HG03571 (cell line): ENCODE measurements at regions not wholly inside any gene's neighbourhood (a gene's known extent, or its start where the extent isn't known, plus 50 kb on each side); places are given as distances from the start of the nearest gene placed in this dataset.

Experiments used
- ATAC-seq: cut with Tn5 transposase; IDR thresholded peaks from one replicate; pipeline ENCODE4 v1.9.1; 2021; ENCODE audit not compliant: unreplicated experiment

GRCh38 chr6:106918115-106918514 is 56.4 kb downstream of the CD24 start:
- ATAC-seq = no peak

DNA sequence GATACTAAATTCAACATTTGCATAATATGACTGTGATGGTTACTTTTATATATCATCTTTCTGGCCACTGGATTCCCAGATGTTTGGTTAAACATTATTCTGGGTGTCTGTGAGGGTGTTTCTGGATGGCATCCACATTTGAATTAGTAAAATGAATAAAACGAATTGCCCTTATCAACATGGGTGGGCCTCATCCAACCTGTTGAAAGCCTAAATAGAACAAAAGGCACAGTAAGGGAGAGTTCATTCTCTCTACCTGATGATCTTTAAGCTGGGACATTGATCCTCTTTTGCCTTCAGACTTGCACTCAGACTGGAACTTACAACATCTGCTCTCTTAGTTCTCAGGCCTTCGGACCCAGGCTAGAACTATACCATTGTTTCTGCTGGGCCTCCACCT is 57.6 kb downstream of the CD24 start:
- ATAC-seq = no peak

GRCh38 chr6:106913676-106914280 is 60.8 kb downstream of the CD24 start:
- ATAC-seq = no peak

GRCh38 chr6:106913111-106913510 is 61.4 kb downstream of the CD24 start:
- no peak for ATAC-seq

DNA sequence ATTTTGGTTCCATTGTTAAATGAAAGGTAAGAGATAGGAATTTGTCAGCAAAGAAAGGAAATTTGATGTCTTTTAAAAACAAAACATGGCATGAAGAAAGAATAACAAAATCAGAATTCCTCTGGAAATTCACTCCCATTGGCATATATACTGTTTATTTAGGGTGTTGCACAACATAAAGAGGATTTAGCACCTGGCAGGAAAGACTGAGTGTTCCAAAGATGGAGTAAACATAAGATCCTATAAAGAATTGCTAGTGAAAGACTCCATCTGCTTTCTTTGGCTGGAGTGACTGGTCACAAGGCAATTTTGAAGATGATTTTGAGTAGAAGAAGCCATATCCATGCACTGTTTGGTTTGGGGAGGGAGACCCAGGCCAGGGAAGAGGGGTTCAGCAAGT is 62.4 kb downstream of the CD24 start:
- ATAC-seq = no peak

DNA sequence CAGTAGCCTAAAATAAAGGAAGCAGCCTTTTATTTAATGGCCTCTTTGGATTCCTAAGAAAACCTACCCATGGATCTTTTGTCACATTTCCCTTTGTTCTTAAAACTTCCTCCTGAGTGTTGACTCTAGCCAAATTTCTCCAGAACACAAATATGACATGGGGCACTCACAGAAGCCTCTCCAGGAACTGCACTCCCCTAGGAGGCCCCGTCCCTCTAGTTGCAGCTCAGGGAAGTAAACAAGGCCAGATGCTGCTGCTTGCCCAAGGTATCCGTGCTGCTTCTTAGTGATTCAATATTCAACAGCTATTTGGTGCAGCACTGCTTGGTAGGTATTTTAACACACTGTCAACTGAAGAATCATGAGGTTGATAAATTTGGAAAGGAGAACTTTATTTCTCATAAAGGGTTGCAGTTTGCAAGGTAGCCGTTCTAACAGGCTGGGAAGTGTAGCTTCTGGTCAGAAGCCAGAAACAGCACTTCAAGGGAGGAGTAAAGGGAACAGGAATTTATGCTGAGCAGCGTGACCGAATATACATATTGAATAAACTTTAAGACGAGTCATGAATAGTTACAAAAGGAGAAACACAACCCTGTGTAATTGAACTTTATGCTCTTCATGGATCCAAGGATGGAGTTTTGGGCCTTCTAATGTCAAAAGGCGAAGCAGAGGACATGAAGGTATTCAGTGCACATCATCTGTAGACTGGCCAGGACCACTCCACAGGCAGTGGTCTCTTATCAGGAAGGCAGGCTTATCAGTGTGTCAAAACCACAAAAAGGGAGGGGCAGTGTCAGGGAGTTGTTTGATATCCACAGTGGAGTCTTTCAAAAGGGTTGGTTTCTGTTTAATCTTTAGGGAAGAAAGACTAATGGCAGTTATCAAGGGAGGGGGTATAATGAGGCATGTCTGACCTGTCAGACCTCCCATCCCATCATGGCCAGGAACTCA is 63.3 kb downstream of the CD24 start:
- ATAC-seq = no peak

DNA sequence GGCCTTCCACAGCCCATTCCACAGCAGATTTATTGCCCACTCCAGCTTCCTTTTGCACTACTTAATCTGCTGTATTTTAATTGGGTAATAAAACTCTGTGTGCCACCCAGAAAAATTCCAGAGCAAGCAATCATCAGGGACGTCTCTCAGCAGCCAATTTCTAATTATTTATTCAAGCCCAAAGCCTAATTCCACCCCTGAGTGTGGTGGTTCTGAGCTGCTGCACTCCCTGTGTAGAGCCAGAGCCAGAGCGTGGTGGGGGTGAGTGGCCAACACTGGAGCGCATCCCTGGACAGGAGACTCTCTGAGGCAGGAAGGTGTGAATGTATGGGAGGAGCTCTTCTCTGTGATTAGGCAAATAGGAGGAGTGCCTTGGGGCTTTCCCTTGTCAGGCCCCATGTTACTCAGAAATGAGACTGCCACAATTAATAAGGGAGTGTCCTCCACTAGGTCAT is 66.1 kb downstream of the CD24 start:
- no peak for ATAC-seq

DNA sequence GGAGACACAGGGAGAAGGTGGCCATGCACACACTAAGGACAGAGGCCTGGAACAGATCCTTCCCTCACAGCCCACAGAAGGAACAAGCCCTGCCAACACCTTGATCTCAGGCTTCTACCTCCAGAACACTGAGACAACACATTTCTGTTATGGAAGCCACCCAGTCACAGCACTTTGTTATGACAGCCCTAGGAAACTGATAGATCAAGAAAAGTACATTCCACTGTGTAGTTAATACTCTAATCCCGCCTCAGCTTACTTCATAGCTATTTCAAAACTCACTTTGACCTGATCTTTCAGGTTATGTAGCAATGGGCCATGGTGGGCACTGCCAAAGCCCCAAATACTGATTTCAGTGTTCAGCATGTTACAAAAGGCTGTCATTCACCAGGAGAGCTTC is 66.8 kb downstream of the CD24 start:
- no peak for ATAC-seq

DNA sequence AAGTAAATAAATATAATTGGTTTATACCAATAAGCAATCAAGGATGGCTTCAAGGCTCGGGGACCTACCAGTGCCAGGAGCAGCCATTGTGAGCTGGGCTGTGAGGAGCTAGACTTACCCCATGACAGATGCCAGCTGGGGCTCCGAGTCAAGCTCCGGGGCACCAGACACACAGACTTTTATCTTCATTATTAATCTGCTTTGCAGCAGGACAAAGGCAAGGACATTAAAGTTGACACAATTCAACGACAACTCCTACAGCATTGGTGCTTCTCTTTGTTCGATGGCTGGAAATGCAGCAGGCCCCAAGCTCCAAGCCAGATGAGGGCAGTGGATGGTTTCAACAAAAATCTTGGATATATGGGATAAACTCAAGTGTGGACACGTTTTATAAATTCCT is 68.3 kb downstream of the CD24 start:
- no peak for ATAC-seq

DNA sequence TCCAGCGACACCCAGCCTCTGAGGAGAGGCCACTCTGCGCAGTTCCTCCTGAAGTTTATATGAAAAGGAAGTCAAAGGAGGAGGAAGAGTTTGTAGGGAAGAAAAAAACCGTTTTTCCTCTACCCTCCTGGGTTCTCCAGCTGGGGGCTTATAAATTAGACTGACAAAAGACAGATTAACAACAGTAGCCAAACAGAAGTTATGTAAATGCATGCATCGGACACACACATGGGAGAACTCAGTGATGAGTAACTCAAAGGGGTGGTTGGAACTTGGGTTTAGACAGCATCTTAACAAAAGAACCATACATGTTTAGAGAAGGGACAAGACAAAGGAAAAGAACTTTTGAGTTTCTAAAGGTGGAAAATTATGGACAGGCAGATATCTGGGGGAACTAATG is 71.2 kb downstream of the CD24 start:
- ATAC-seq = no peak

- no peak for ATAC-seq
These were observed 73.5 kb downstream of the CD24 start for GRCh38 chr6:106901062-106901461.

- no peak for ATAC-seq
These were observed 74.8 kb downstream of the CD24 start for GRCh38 chr6:106899697-106900096.

DNA sequence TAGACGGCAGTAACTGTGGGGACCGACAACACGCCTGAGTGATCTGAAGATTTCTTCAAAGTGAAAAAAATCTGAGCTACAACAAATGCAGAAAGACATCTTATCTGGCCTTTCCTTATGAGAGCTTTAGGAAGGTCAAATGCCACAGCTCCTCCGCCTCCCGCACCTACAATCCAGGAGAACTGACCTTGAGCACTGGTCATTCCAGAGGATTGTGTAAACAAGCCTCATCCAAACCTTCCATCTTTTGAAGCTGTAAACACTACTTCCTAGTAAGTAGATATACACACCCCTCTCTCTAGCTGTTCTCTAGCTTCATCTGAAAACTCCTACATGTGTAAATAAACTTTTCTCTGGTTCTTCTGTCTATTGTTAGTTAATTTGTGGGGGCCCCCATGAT is 76.9 kb downstream of the CD24 start:
- no peak for ATAC-seq

DNA sequence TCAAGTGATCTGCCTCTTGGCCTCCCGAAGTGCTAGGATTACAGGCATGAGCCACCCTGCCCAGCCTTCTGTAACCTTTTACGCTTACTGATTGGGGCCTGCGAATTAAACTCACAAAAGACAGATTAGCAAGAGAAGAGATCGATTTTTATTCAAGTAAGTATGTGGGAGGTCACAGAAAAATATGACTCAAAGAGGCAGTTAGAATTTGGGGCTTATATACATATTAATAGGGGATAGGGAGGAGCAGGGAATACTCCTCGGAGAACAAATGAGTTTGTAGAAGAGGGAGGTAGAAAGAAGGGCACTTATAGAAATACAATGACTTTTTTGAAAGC is 78.9 kb downstream of the CD24 start:
- no peak for ATAC-seq

- ATAC-seq = no peak
These were observed 79.4 kb downstream of the CD24 start for GRCh38 chr6:106894978-106895702.

- ATAC-seq = no peak
These were observed 82.3 kb downstream of the CD24 start for GRCh38 chr6:106892186-106892585.

DNA sequence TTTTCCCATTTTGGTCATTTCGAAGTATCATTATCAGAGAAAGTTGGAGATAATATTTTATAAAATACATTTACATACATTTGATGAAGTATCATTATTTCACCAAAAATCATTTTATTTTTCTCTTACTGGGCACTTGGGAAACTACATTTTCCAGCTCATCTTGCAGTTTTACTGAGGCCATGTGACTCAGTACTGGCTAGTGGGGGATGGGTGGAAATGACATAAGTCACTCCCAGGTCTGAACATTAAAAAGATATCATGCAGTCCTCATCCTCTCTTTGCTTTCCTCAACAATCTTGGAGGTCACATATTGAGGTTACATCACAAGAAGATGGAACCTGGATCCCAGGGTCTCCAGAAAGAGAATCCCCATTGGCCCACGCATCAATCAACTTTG is 84.1 kb downstream of the CD24 start:
- ATAC-seq = no peak

GRCh38 chr6:106889692-106890091 is 84.8 kb downstream of the CD24 start:
- no peak for ATAC-seq

GRCh38 chr6:106886922-106887797 is 87.4 kb downstream of the CD24 start:
- no peak for ATAC-seq

DNA sequence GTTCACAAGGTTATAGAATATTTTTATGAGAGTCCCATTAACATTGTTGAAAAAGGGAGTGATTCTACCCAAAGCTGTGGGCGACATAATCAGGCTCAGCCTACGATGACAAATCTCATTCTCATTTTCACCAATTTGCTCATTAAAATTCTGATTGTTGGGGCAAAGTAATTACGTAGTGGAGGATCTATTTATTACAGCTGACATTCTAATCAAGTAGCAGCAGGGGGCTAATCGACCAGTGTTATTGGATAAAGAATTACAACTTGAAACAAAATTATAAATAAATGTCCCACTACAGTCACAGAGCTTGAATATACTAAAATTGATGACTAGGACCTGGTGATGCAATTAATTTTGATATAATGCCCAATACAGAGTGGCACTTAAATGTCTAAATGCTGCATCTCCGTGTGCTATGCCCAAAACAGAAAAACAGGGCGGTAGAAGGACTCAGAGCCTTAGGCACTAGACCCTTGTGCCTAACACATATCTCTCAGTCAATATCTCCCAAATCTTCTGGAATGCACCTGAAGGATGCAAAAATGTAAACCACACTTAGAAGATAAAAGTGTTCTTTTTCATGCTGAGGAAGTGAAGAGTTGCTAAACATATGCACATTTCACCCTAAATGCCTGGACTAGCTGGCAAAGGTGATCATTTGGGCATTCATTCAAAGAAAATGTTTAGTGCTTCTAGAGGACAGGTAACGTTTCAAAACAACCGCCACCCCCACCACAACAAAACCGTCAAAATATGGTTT is 88.3 kb downstream of the CD24 start:
- ATAC-seq = no peak
